IMR-90 (cell line): ENCODE measurements at regions not wholly inside any gene's neighbourhood (a gene's known extent, or its start where the extent isn't known, plus 50 kb on each side); places are given as distances from the start of the nearest gene placed in this dataset.

Experiments
- ATAC-seq: fragments of 200-7000 bp; cut with Tn5 transposase; 2 replicates; pipeline ENCODE4 v1.9.1; 2020; ENCODE audit warnings: low read depth, mild to moderate bottlenecking, moderate library complexity
- BruUV-seq: library from RNA; stranded (reverse); fragments of 400-500 nt; replicated peaks from 2 replicates; lab custom pipeline; 2021; lab: Mats Ljungman, UMichigan
- CTCF ChIA-PET: fragments of 300-600 bp; formaldehyde crosslinking; extraction: SDS; loops from one replicate; lab custom pipeline; 2021; ENCODE audit warnings: antibody characterized with exemption; lab: Yijun Ruan, JAX
- POLR2A ChIA-PET: fragments of 300-600 bp; sonication (Branson Sonifier 250); formaldehyde crosslinking; loops from one replicate; lab custom pipeline; 2022; ENCODE audit warnings: antibody characterized with exemption; ENCODE audit not compliant: unreplicated experiment; lab: Charles Lee
- DNase-seq: peaks from one replicate; pipeline ENCODE4 v3.0.0; 2013
- H2AFZ ChIP-seq: replicated peaks from 2 replicates; pipeline ENCODE3; 2013; ENCODE audit warnings: low read length, mild to moderate bottlenecking; ENCODE audit not compliant: poor library complexity
- H2AK5ac ChIP-seq: 2 replicates; pipeline ENCODE4 v1.6.1; 2013; ENCODE audit warnings: low read depth, low read length, inconsistent platforms
- H2AK9ac ChIP-seq: replicated peaks from 2 replicates; pipeline ENCODE3; 2013; ENCODE audit warnings: mild to moderate bottlenecking, low read depth, low read length, moderate library complexity; ENCODE audit not compliant: poor library complexity
- H2BK120ac ChIP-seq: 2 replicates; pipeline ENCODE4 v1.6.1; 2013; ENCODE audit warnings: low read depth, low read length, inconsistent platforms
- H2BK15ac ChIP-seq: 3 replicates; pipeline ENCODE4 v1.6.1; 2013; ENCODE audit warnings: low read depth, low read length, inconsistent platforms
- H2BK20ac ChIP-seq: 2 replicates; pipeline ENCODE4 v1.6.1; 2013; ENCODE audit warnings: low read depth, mild to moderate bottlenecking, inconsistent platforms, low read length, moderate library complexity
- H2BK5ac ChIP-seq: 2 replicates; pipeline ENCODE4 v1.6.1; 2013; ENCODE audit warnings: mild to moderate bottlenecking, low read depth, low read length, inconsistent platforms; ENCODE audit not compliant: poor library complexity, severe bottlenecking
- H3K14ac ChIP-seq: replicated peaks from 2 replicates; pipeline ENCODE4 v1.6.1; 2013; ENCODE audit warnings: low read depth, low read length, inconsistent platforms
- H3K18ac ChIP-seq: 2 replicates; pipeline ENCODE4 v1.6.1; 2013; ENCODE audit warnings: low read depth, low read length, control low read depth
- H3K23ac ChIP-seq: 2 replicates; pipeline ENCODE4 v1.6.1; 2013; ENCODE audit warnings: low read depth, low read length, inconsistent platforms
- H3K27ac ChIP-seq: 2 replicates; pipeline ENCODE4 v1.5.1; 2013; ENCODE audit warnings: mild to moderate bottlenecking, control low read depth, low read length; ENCODE audit not compliant: insufficient read depth
- H3K27me3 ChIP-seq: 2 replicates; pipeline ENCODE4 v1.6.1; 2013; ENCODE audit warnings: low read length; ENCODE audit not compliant: control insufficient read depth, insufficient read depth
- H3K36me3 ChIP-seq: 2 replicates; pipeline ENCODE4 v1.6.1; 2013; ENCODE audit warnings: low read length, mixed read lengths; ENCODE audit not compliant: control insufficient read depth, insufficient read depth
- H3K4ac ChIP-seq: 2 replicates; pipeline ENCODE4 v1.6.1; 2013; ENCODE audit warnings: low read depth, low read length, inconsistent platforms
- H3K4me1 ChIP-seq: 2 replicates; pipeline ENCODE4 v1.6.1; 2013; ENCODE audit warnings: low read length, mixed read lengths; ENCODE audit not compliant: control insufficient read depth, insufficient read depth
- H3K4me2 ChIP-seq: 2 replicates; pipeline ENCODE4 v1.6.1; 2013; ENCODE audit warnings: low read depth, mild to moderate bottlenecking, control low read depth, low read length, moderate library complexity
- H3K4me3 ChIP-seq: 2 replicates; pipeline ENCODE4 v1.5.1; 2013; ENCODE audit warnings: low read depth, mild to moderate bottlenecking, control low read depth, low read length, moderate library complexity; ENCODE audit not compliant: insufficient read depth
- H3K56ac ChIP-seq: 2 replicates; pipeline ENCODE4 v1.6.1; 2013; ENCODE audit warnings: low read length, inconsistent platforms; ENCODE audit not compliant: insufficient read depth; ENCODE audit errors: extremely low read depth
- H3K79me1 ChIP-seq, 2 experiments: 2 replicates each; pipeline ENCODE4 v1.6.1; 2013; ENCODE audit warnings: low read length in 2 of 2, inconsistent platforms in 1 of 2, low read depth in 1 of 2
- H3K9ac ChIP-seq: 2 replicates; pipeline ENCODE4 v1.6.1; 2013; ENCODE audit warnings: low read depth, low read length, control low read depth
- H3K9me1 ChIP-seq: 2 replicates; pipeline ENCODE4 v1.6.1; 2013; ENCODE audit warnings: low read length, inconsistent platforms; ENCODE audit not compliant: insufficient read depth
- H3K9me3 ChIP-seq: 2 replicates; pipeline ENCODE4 v1.6.1; 2013; ENCODE audit warnings: low read length; ENCODE audit not compliant: control insufficient read depth, insufficient read depth
- H4K20me1 ChIP-seq: 2 replicates; pipeline ENCODE4 v1.6.1; 2013; ENCODE audit warnings: low read length, inconsistent platforms; ENCODE audit not compliant: insufficient read depth
- H4K5ac ChIP-seq: 2 replicates; pipeline ENCODE4 v1.6.1; 2013; ENCODE audit warnings: mild to moderate bottlenecking, low read depth, low read length, control low read depth
- H4K8ac ChIP-seq, 2 experiments: 2 replicates each; pipeline ENCODE4 v1.6.1; 2013; ENCODE audit warnings: low read depth in 2 of 2, low read length in 2 of 2, control low read depth in 1 of 2, inconsistent platforms in 1 of 2
- H4K91ac ChIP-seq: 2 replicates; pipeline ENCODE4 v1.6.1; 2013; ENCODE audit warnings: low read depth, low read length, inconsistent platforms; ENCODE audit not compliant: insufficient read depth
- BHLHE40 ChIP-seq: fragments of 150-350 bp; IDR thresholded peaks from 2 replicates; pipeline ENCODE4 v1.6.1; 2016; ENCODE audit warnings: mild to moderate bottlenecking, low read depth, low read length
- CEBPB ChIP-seq: IDR thresholded peaks from 2 replicates; pipeline ENCODE4 v1.6.1; 2012; ENCODE audit warnings: low read depth, low read length, improper control_type of control experiment
- CHD1 ChIP-seq: IDR thresholded peaks from 2 replicates; pipeline ENCODE4 v1.6.1; 2012; ENCODE audit warnings: low read depth, low read length, improper control_type of control experiment
- CTCF ChIP-seq: conservative IDR thresholded peaks from 2 replicates; pipeline ENCODE4 v1.5.1; 2012; ENCODE audit warnings: mild to moderate bottlenecking, low read depth, low read length, improper control_type of control experiment
- ELK1 ChIP-seq: fragments of 150-350 bp; IDR thresholded peaks from 2 replicates; pipeline ENCODE4 v1.6.1; 2016; ENCODE audit warnings: low read depth, mild to moderate bottlenecking, low read length, moderate library complexity, borderline replicate concordance
- FOS ChIP-seq: fragments of 150-350 bp; IDR thresholded peaks from 2 replicates; pipeline ENCODE4 v1.6.1; 2016; ENCODE audit warnings: low read depth, low read length
- MAFK ChIP-seq: IDR thresholded peaks from 2 replicates; pipeline ENCODE4 v1.6.1; 2012; ENCODE audit warnings: low read depth, low read length, improper control_type of control experiment
- MAZ ChIP-seq: IDR thresholded peaks from 2 replicates; pipeline ENCODE4 v1.6.1; 2012; ENCODE audit warnings: low read depth, mild to moderate bottlenecking, low read length, improper control_type of control experiment, moderate library complexity, borderline replicate concordance
- MXI1 ChIP-seq: IDR thresholded peaks from 2 replicates; pipeline ENCODE4 v1.6.1; 2012; ENCODE audit warnings: low read depth, mild to moderate bottlenecking, low read length, moderate library complexity, borderline replicate concordance
- NFE2L2 ChIP-seq: fragments of 150-350 bp; IDR thresholded peaks from 2 replicates; pipeline ENCODE4 v1.6.1; 2016; ENCODE audit warnings: low read depth, mild to moderate bottlenecking, low read length
- POLR2A ChIP-seq: IDR thresholded peaks from 2 replicates; pipeline ENCODE4 v1.6.1; 2012; ENCODE audit warnings: mild to moderate bottlenecking, low read depth, low read length
- RAD21 ChIP-seq: IDR thresholded peaks from 2 replicates; pipeline ENCODE4 v1.6.1; 2012; ENCODE audit warnings: low read length, improper control_type of control experiment
- RCOR1 ChIP-seq: IDR thresholded peaks from 2 replicates; pipeline ENCODE4 v1.6.1; 2012; ENCODE audit warnings: mild to moderate bottlenecking, low read length, improper control_type of control experiment; ENCODE audit not compliant: insufficient replicate concordance
- RFX5 ChIP-seq: IDR thresholded peaks from 2 replicates; pipeline ENCODE4 v1.8.0; 2012; ENCODE audit warnings: low read depth, mild to moderate bottlenecking, low read length, moderate library complexity
- SMC3 ChIP-seq: fragments of 150-350 bp; IDR thresholded peaks from 2 replicates; pipeline ENCODE4 v1.6.1; 2016; ENCODE audit warnings: low read depth, mild to moderate bottlenecking, antibody characterized with exemption, low read length, moderate library complexity
- USF2 ChIP-seq: fragments of 150-350 bp; IDR thresholded peaks from 2 replicates; pipeline ENCODE4 v1.6.1; 2017; ENCODE audit warnings: mild to moderate bottlenecking, antibody characterized with exemption, low read length, low read depth
- WGBS, 2 experiments: methylation state at CpG; one replicate each; pipeline versions ENCODE4 v1.1.5 to v1.1.7; 2013; ENCODE audit warnings: missing lambda C conversion rate in 2 of 2; ENCODE audit not compliant: insufficient read length in 1 of 2; ENCODE audit errors: extremely low coverage in 2 of 2; 5-methylcytosine and 5-hydroxymethylcytosine counted together
- dilution Hi-C: fragments of 300-500 bp; cut with HindIII; formaldehyde crosslinking; loops from one replicate; pipeline ENCODE4 v1.14.3; 2018; ENCODE audit warnings: low sequenced_read_pairs; ENCODE audit not compliant: unreplicated experiment
- in situ Hi-C: fragments of 300-500 bp; cut with MboI; formaldehyde crosslinking; loops from 3 replicates; pipeline ENCODE4 v1.14.3; 2019; ENCODE audit warnings: low sequenced_read_pairs, inconsistent platforms, mixed read lengths
- intact Hi-C: fragments of 100-400 bp; cut with micrococcal nuclease; formaldehyde crosslinking; loops from 2 replicates; pipeline ENCODE4 v1.10.0; 2022

GRCh38 chr2:34093790-34094189, 494.7 kb upstream of the FAM98A start:
- no peaks in the 10 kb centered on the region for H3K4me1 ChIP-seq
- POLR2A ChIA-PET, result no interaction called here
- H2AK9ac ChIP-seq, result no peak overlapping the region
- H3K27ac ChIP-seq, result no peak overlapping the region
- H2BK15ac ChIP-seq, result no peak overlapping the region
- H3K18ac ChIP-seq, result no peak overlapping the region
- no peaks in the 10 kb centered on the region for H3K27me3 ChIP-seq
- no peak overlapping the region for H3K9ac ChIP-seq
- no peak overlapping the region for H3K4me2 ChIP-seq
- no peaks in the 10 kb centered on the region for H3K36me3 ChIP-seq
- no peaks in the 10 kb centered on the region for H3K79me1 ChIP-seq
- H3K56ac ChIP-seq, result no peak overlapping the region
- H4K5ac ChIP-seq, result no peak overlapping the region
- no peak overlapping the region for H2AFZ ChIP-seq
- H2AK5ac ChIP-seq, result no peak overlapping the region
- no peak overlapping the region for H2BK5ac ChIP-seq
- no peak overlapping the region for H2BK120ac ChIP-seq
- no peak overlapping the region for H4K91ac ChIP-seq
- no TSS peak for BruUV-seq
- H2BK20ac ChIP-seq, result no peak overlapping the region
- CTCF ChIA-PET, result no interaction called here
- H3K9me1 ChIP-seq, result no peaks in the 10 kb centered on the region
- no peak overlapping the region for H4K8ac ChIP-seq
- H4K20me1 ChIP-seq, result no peaks in the 10 kb centered on the region
- dilution Hi-C loops (no loop called here), in situ Hi-C loops (no loop called here), intact Hi-C loops (no loop called here)
- H3K14ac ChIP-seq, result no peak overlapping the region
- no CpG with 5 or more reads among the region's 3 CpGs for WGBS, 2 experiments
- no peak overlapping the region for H3K23ac ChIP-seq
- DNase-seq (no peak), ATAC-seq (no peak)
- H3K4ac ChIP-seq, result no peak overlapping the region
- no peak for TF ChIP-seq CTCF
- TF ChIP-seq BHLHE40, result no peak
- no peak for TF ChIP-seq FOS
- no peak for TF ChIP-seq RFX5
- TF ChIP-seq ELK1, result no peak
- no peak for TF ChIP-seq CHD1
- no peak for TF ChIP-seq MAZ
- no peak for TF ChIP-seq MAFK
- no peak for TF ChIP-seq NFE2L2
- TF ChIP-seq RAD21, result no peak
- TF ChIP-seq SMC3, result no peak
- TF ChIP-seq MXI1, result no peak
- no peak for TF ChIP-seq RCOR1
- no peak for TF ChIP-seq POLR2A
- no peak for TF ChIP-seq CEBPB
- TF ChIP-seq USF2, result no peak
- H3K4me3 ChIP-seq, result no peak overlapping the region
- no peaks in the 10 kb centered on the region for H3K9me3 ChIP-seq
